T-helper 2 cell treated with Interferon-gamma antibody and Interleukin-4, amounts not matched to agents 5 μg/mL and 100 μg/mL, for 36 hours (primary cell): ENCODE measurements at regions not wholly inside any gene's neighbourhood (a gene's known extent, or its start where the extent isn't known, plus 50 kb on each side); places are given as distances from the start of the nearest gene placed in this dataset.

ENCODE experiments used
- DNase-seq: peaks from one replicate; pipeline ENCODE4 v3.0.0; 2021; ENCODE audit warnings: low spot score
- H3K27ac Mint-ChIP-seq: one replicate; pipeline ENCODE4 v1.8.0; 2021; ENCODE audit warnings: mild to moderate bottlenecking, mixed read lengths
- H3K27me3 Mint-ChIP-seq: one replicate; pipeline ENCODE4 v1.8.0; 2021; ENCODE audit warnings: low read depth, mixed read lengths
- H3K36me3 Mint-ChIP-seq: one replicate; pipeline ENCODE4 v1.8.0; 2021; ENCODE audit warnings: low read depth, mixed read lengths
- H3K4me1 Mint-ChIP-seq: one replicate; pipeline ENCODE4 v1.8.0; 2021; ENCODE audit warnings: low read depth, mixed read lengths
- H3K4me3 Mint-ChIP-seq: one replicate; pipeline ENCODE4 v1.8.0; 2022; ENCODE audit warnings: mild to moderate bottlenecking, moderate library complexity, mixed read lengths
- H3K9me3 Mint-ChIP-seq: one replicate; pipeline ENCODE4 v1.8.0; 2021; ENCODE audit warnings: mixed read lengths

GRCh38 chr2:106995556-106995955 lies 109.6 kb upstream of the ST6GAL2 start:
- no peaks in the 10 kb centered on the region for H3K4me1 Mint-ChIP-seq
- H3K36me3 Mint-ChIP-seq: no peaks in the 10 kb centered on the region
- H3K27me3 Mint-ChIP-seq: no peaks in the 10 kb centered on the region
- no peak overlapping the region for H3K4me3 Mint-ChIP-seq
- H3K9me3 Mint-ChIP-seq: peaks cover 5% of the 10 kb centered on the region
- H3K27ac Mint-ChIP-seq: no peak overlapping the region
- DNase-seq: no peak

- DNase-seq: no peak
- Mint-ChIP-seq H3K36me3 (no peaks in the 10 kb centered on the region), H3K4me1 (no peaks in the 10 kb centered on the region), H3K9me3 (peaks cover 5% of the 10 kb centered on the region), H3K27ac (no peak overlapping the region), H3K27me3 (no peaks in the 10 kb centered on the region), H3K4me3 (no peak overlapping the region)
These were observed 110.3 kb upstream of the ST6GAL2 start for GRCh38 chr2:106996171-106996769.

- DNase-seq: no peak
- Mint-ChIP-seq H3K9me3 (peaks cover 5% of the 10 kb centered on the region), H3K27me3 (no peaks in the 10 kb centered on the region), H3K36me3 (no peaks in the 10 kb centered on the region), H3K4me1 (no peaks in the 10 kb centered on the region), H3K4me3 (no peak overlapping the region), H3K27ac (no peak overlapping the region)
These were observed 111.2 kb upstream of the ST6GAL2 start for GRCh38 chr2:106997204-106997603.

- H3K27me3 Mint-ChIP-seq: no peaks in the 10 kb centered on the region
- DNase-seq: no peak
- no peak overlapping the region for H3K4me3 Mint-ChIP-seq
- H3K36me3 Mint-ChIP-seq: no peaks in the 10 kb centered on the region
- H3K27ac Mint-ChIP-seq: no peak overlapping the region
- no peaks in the 10 kb centered on the region for H3K4me1 Mint-ChIP-seq
- no peaks in the 10 kb centered on the region for H3K9me3 Mint-ChIP-seq
These were observed 115.1 kb upstream of the ST6GAL2 start for GRCh38 chr2:107001062-107001461.

GRCh38 chr2:107001551-107001950 lies 115.6 kb upstream of the ST6GAL2 start:
- Mint-ChIP-seq H3K36me3 (no peaks in the 10 kb centered on the region), H3K9me3 (no peaks in the 10 kb centered on the region), H3K27me3 (no peaks in the 10 kb centered on the region), H3K27ac (no peak overlapping the region), H3K4me1 (no peaks in the 10 kb centered on the region), H3K4me3 (no peak overlapping the region)
- DNase-seq: no peak

- no peaks in the 10 kb centered on the region for H3K4me1 Mint-ChIP-seq
- no peak for DNase-seq
- H3K27ac Mint-ChIP-seq: no peak overlapping the region
- H3K27me3 Mint-ChIP-seq: no peaks in the 10 kb centered on the region
- H3K9me3 Mint-ChIP-seq: no peaks in the 10 kb centered on the region
- no peaks in the 10 kb centered on the region for H3K36me3 Mint-ChIP-seq
- H3K4me3 Mint-ChIP-seq: no peak overlapping the region
These were observed 116.2 kb upstream of the ST6GAL2 start for GRCh38 chr2:107001964-107002696.

- H3K4me1 Mint-ChIP-seq: no peaks in the 10 kb centered on the region
- no peak overlapping the region for H3K4me3 Mint-ChIP-seq
- no peaks in the 10 kb centered on the region for H3K27me3 Mint-ChIP-seq
- H3K9me3 Mint-ChIP-seq: no peaks in the 10 kb centered on the region
- H3K27ac Mint-ChIP-seq: no peak overlapping the region
- no peak for DNase-seq
- H3K36me3 Mint-ChIP-seq: no peaks in the 10 kb centered on the region
These were observed 116.8 kb upstream of the ST6GAL2 start for GRCh38 chr2:107002735-107003134.

- Mint-ChIP-seq H3K9me3 (no peaks in the 10 kb centered on the region), H3K36me3 (no peaks in the 10 kb centered on the region), H3K27ac (no peak overlapping the region), H3K4me1 (no peaks in the 10 kb centered on the region), H3K27me3 (no peaks in the 10 kb centered on the region), H3K4me3 (no peak overlapping the region)
- no peak for DNase-seq
These were observed 119.9 kb upstream of the ST6GAL2 start for GRCh38 chr2:107005853-107006252.

GRCh38 chr2:107006836-107007235 lies 120.9 kb upstream of the ST6GAL2 start:
- H3K9me3 Mint-ChIP-seq: no peaks in the 10 kb centered on the region
- H3K36me3 Mint-ChIP-seq: no peaks in the 10 kb centered on the region
- no peaks in the 10 kb centered on the region for H3K4me1 Mint-ChIP-seq
- no peak overlapping the region for H3K4me3 Mint-ChIP-seq
- DNase-seq: no peak
- H3K27me3 Mint-ChIP-seq: no peaks in the 10 kb centered on the region
- no peak overlapping the region for H3K27ac Mint-ChIP-seq

GRCh38 chr2:107007927-107008326 lies 122.0 kb upstream of the ST6GAL2 start:
- H3K9me3 Mint-ChIP-seq: no peaks in the 10 kb centered on the region
- no peak for DNase-seq

GRCh38 chr2:107008843-107009242 lies 122.9 kb upstream of the ST6GAL2 start:
- no peak for DNase-seq
- no peak overlapping the region for H3K4me3 Mint-ChIP-seq
- no peaks in the 10 kb centered on the region for H3K36me3 Mint-ChIP-seq
- no peaks in the 10 kb centered on the region for H3K27me3 Mint-ChIP-seq
- H3K9me3 Mint-ChIP-seq: no peaks in the 10 kb centered on the region
- no peak overlapping the region for H3K27ac Mint-ChIP-seq
- H3K4me1 Mint-ChIP-seq: no peaks in the 10 kb centered on the region

More at GRCh38 chr2:107007927-107008326, 122.0 kb upstream of the ST6GAL2 start:
- no peaks in the 10 kb centered on the region for H3K36me3 Mint-ChIP-seq
- H3K27me3 Mint-ChIP-seq: no peaks in the 10 kb centered on the region
- H3K4me3 Mint-ChIP-seq: no peak overlapping the region
- H3K27ac Mint-ChIP-seq: no peak overlapping the region
- no peaks in the 10 kb centered on the region for H3K4me1 Mint-ChIP-seq

- Mint-ChIP-seq H3K4me3 (no peak overlapping the region), H3K36me3 (no peaks in the 10 kb centered on the region), H3K27ac (no peak overlapping the region), H3K9me3 (no peaks in the 10 kb centered on the region), H3K27me3 (no peaks in the 10 kb centered on the region), H3K4me1 (no peaks in the 10 kb centered on the region)
- no peak for DNase-seq
These were observed 123.3 kb upstream of the ST6GAL2 start for GRCh38 chr2:107009275-107009674.

- H3K9me3 Mint-ChIP-seq: no peaks in the 10 kb centered on the region
- no peak overlapping the region for H3K27ac Mint-ChIP-seq
- no peaks in the 10 kb centered on the region for H3K27me3 Mint-ChIP-seq
- H3K36me3 Mint-ChIP-seq: no peaks in the 10 kb centered on the region
- no peak overlapping the region for H3K4me3 Mint-ChIP-seq
- no peaks in the 10 kb centered on the region for H3K4me1 Mint-ChIP-seq
- no peak for DNase-seq
These were observed 126.8 kb upstream of the ST6GAL2 start for GRCh38 chr2:107012714-107013306.

GRCh38 chr2:107013884-107014283 lies 127.9 kb upstream of the ST6GAL2 start:
- Mint-ChIP-seq H3K9me3 (no peaks in the 10 kb centered on the region), H3K27ac (no peak overlapping the region), H3K27me3 (no peaks in the 10 kb centered on the region), H3K36me3 (no peaks in the 10 kb centered on the region), H3K4me3 (no peak overlapping the region), H3K4me1 (no peaks in the 10 kb centered on the region)
- DNase-seq: no peak
